ENCODE measurements at regions not wholly inside any gene's neighbourhood (a gene's known extent, or its start where the extent isn't known, plus 50 kb on each side); places are given as distances from the start of the nearest gene placed in this dataset.
"Not testable (repeated sequence)": the region's sequence is repeated elsewhere in the genome, so short reads cannot be mapped to it uniquely, and the experiment has no call there.

DNA sequence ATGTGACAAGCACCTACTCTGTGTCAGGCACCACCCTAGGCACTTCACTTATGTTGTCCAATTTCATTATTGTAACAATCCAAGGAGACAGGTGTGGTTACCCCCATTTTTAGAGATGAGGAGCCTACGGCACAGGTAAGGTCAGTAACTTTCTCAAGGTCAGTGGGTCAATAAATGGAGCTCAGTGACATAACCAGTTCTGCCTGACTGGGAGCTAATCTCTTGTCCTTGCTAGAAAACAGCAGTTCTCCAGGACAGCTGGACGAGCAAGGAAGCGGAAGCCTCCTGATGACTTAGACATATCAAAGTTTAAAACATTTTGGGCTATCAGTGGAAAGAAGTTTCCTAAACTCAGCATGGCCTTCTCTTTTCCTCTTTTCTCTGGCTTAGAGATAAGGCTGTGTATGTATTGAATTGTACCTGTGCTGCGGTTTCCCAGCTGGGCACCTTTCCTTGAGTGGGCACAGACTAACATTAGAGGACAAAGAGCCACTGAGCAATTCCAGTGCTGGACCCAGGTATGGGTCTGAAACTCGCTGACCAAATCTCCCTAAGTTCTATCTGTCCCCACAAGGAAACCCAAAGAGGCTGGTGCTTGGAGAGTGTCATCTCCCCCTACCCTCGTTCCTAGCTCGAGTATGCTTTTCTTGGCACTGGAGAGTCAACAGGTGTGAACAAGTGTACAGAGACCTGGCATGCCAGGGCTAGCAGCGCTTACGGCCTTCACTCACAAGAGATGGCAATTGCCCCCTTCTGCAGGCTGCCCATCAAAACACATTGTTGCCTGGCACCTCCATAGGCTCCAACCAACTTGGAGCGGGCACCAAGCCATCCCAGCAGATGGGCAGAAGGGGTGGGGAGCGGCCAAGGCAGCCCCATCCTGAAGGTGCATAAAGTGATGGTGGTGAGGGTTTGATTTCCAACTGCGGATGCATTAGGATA lies 456.1 kb upstream of the PROX1 start:
- DNase-seq (ENCODE audit: low read depth in 2 of 2): no peak

- DNase-seq (ENCODE audit: low read depth in 2 of 2): no peak
Observed at GRCh38 chr1:213533125-213533524, 454.6 kb upstream of the PROX1 start.

- DNase-seq (ENCODE audit: low read depth in 2 of 2): no peak
Observed at GRCh38 chr1:213535679-213536078, 452.1 kb upstream of the PROX1 start.

GRCh38 chr1:213538251-213538650 lies 449.5 kb upstream of the PROX1 start:
- DNase-seq (ENCODE audit: low read depth in 2 of 2): no peak

DNA sequence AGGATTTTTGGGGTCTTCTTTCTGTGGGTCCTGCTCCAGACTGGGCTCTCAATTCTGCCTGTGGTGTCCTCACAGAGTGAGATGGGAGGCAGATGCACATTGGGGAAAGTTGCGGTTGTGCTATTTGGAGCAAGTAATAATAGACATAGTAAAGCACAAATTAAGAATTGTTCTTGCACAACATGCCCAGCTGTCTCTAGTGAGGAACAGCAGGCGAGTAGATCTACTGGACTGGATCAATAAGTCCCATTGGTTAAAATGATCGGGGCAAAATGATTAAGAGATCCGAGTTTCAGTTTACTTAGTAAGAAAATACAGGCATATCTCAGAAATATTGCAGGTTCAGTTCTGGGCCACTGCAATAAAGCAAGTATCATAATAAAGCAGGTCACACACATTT lies 448.3 kb upstream of the PROX1 start:
- no peak for DNase-seq (ENCODE audit: low read depth in 2 of 2)

DNA sequence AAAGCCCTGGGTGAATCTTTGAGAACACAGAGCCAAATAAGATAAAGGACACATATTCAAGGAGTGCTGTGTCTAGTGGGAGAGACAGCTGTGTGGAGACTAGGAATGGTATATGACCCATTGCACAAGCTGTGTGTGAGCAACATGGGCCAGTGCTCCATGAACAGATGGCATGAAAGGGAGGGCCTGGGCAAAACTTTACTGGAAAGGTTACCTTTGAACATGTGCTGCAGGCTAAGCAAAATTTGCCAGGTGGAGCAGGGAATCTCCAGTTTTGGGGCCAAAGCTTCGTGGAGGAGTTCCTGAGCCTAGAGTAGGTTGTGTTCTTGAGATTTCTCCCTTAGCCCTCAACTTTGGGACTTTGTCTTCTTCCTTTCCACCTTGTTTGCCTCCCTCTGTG lies 446.1 kb upstream of the PROX1 start:
- no peak for DNase-seq (ENCODE audit: low read depth in 2 of 2)

- not testable (repeated sequence) for DNase-seq (ENCODE audit: low read depth in 2 of 2)
Observed at GRCh38 chr1:213545181-213545580, 442.6 kb upstream of the PROX1 start.

- no peak for DNase-seq (ENCODE audit: low read depth in 2 of 2)
Observed at GRCh38 chr1:213549982-213550381, 437.8 kb upstream of the PROX1 start.

- DNase-seq (ENCODE audit: low read depth in 2 of 2): no peak
Observed at GRCh38 chr1:213550804-213551203, 437.0 kb upstream of the PROX1 start.

- DNase-seq (ENCODE audit: low read depth in 2 of 2): no peak
Observed at GRCh38 chr1:213552045-213552444, 435.7 kb upstream of the PROX1 start.

DNA sequence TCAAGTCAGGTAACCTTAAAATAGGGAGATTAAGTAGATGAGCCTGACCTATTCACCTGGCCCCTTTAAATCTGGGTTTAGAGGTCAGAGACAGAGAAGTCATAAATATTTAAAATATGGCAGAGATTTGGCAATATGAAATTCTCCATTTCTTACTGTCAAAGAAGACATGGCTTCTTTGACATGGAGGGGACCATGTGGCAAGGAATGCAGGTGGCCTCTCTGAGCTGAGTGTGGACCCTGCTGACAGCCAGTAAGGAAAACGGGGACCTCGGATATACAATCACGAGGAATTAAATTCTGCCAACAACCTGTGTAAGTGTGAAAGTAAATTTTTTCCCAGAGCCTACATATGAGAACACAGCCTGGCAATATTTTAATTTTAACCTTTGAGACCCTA lies 427.5 kb upstream of the PROX1 start:
- no peak for DNase-seq (ENCODE audit: low read depth in 2 of 2)

- no peak for DNase-seq (ENCODE audit: low read depth in 2 of 2)
Observed at GRCh38 chr1:213561870-213562269, 425.9 kb upstream of the PROX1 start.

DNA sequence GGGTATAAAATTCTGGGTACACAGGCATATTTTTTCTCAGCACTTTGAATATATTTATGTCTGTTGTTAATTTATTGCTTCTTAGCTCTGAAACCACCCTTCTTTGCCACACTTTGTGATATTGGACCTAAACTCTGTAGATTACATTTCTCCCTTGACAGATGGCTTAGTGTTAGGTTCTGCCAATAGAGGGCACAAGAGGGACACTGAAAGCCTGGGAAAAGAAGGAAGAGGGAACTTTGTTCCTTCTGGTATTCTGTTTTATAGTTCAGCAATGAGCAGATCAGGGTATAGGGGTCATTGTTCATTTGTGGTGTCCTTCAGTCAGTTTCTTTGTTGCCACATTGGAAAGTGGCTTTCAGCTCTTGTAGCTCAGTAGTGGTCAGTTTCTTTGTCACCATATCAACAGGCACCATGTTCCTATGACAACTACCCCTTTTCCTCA lies 423.5 kb upstream of the PROX1 start:
- no peak for DNase-seq (ENCODE audit: low read depth in 2 of 2)

DNA sequence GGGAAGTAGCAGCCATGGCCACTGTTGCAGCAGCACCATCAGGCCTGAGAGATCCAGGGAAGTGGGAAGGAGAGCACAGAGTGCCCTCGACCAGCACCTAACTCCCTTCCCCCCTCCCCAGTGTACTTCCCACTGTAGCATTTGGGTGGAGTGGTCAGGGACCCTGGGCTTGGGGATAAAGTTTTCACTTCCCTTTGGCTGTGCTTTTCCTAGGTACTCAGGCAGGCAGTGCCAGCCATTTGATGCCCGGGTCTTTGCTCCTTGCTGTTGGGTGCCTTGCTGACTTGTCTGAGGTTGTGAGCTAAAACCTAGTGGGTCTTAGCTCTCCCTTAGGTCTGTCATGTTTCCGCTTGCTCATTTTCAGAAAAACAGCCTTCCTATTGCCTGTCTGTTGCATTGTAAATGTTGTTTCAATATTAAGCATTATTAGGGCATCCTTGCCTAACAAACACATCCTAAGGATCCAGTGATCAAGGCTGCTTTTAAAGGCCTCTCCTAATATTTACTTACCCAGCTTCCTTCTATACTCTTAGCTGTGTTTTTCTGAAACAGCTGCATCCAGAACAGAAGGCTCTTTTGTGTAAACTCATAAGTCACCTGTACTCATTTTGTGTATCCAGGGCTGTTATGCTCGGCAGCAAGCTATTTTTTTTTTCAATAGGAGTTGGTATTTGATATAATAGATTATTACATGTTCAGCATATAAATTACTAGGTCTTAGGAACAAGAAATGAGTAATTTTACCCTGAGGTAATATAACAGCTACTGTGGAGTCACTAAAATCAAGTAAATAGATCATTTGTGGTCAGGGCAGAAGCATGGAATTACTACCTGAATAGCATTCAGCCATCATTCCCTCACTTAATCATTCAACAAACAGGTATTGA lies 418.6 kb upstream of the PROX1 start:
- no peak for DNase-seq (ENCODE audit: low read depth in 2 of 2)

GRCh38 chr1:213569816-213570150 lies 418.0 kb upstream of the PROX1 start:
- no peak for DNase-seq (ENCODE audit: low read depth in 2 of 2)

DNA sequence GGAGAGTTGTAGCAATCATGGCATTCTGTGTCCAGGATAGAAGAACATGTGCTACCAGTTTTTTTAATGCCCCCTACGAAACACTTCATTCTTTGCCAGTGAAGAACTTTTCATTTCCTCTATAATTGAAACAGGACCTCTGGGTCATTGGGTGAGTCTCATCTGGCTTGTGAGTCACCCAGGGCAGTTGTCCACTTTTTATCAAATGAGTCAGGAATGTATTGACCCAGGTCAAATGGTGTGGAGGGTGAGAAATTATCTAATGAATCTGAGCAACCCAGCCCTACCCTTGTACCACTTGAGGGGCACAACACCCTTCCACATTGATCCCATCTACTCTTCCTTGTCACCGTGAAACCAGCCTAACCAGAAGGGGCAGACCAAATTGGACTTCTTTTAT lies 417.3 kb upstream of the PROX1 start:
- DNase-seq (ENCODE audit: low read depth in 2 of 2): no peak

DNA sequence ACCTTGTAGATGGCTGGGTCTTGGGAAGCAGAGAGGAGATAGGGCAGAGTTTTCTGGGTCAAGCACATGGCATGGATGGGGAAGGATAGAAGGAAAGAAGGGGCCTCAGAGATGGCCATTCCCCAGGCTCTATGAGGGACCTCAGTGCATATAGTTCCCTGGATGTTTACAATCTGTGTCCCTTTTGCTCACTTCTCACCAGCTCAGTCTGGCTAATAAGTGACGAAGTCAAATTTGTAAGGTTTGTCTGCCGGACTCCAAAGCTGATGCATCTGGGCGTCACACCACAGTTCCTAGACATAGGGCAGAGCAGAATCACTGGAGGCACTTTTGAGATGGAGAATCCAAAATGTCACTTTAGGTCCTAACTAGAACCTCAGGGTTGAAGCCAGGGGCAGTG lies 416.4 kb upstream of the PROX1 start:
- DNase-seq (ENCODE audit: low read depth in 2 of 2): no peak

GRCh38 chr1:213571843-213572242 lies 415.9 kb upstream of the PROX1 start:
- no peak for DNase-seq (ENCODE audit: low read depth in 2 of 2)

GRCh38 chr1:213572912-213573647 lies 414.7 kb upstream of the PROX1 start:
- DNase-seq (ENCODE audit: low read depth in 2 of 2): no peak

DNA sequence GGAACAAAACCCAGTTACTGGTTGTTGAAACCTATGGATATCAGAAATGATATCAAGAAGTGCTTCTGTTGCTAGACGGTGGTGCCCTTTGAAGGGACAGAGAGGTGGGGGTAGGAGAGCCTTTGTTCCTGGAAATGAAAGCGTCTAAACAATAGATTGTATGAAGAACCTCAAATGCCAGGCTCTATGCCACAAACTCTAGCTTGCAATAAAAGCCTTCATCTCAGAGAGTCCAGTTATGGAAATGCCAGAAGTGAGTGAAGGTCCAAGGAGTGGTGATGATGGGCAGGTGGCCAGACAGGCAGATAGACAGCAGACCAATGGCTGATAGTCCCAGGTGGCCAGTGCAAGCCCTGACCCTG lies 414.1 kb upstream of the PROX1 start:
- no peak for DNase-seq (ENCODE audit: low read depth in 2 of 2)

DNA sequence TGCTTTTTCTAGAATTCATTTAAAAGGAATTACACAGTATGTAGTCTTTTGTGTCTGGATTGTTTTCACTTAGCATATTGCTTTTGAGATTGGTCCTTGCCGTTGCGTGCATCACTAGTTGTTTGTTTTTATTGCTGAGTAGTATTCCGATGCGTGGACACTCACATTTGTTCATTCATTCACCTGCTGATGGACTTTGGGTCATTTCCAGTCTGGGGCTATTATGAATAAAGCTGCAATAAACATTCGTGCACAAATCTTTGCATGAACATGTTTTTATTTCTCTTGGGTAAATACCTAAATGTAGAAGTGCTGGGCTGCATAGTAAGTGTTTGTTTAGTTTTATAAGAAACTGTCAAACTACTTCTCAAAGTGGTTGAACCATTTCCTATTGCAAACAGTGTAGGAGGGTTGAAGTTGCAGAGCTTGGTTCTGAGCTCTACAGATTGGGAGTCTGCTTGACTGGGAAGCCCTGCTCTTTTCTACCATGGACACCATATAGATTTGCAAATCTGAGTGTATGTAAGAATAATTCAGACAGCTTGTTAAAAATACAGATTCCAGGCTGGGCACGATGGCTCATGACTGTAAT lies 404.7 kb upstream of the PROX1 start:
- no peak for DNase-seq (ENCODE audit: low read depth in 2 of 2)

DNA sequence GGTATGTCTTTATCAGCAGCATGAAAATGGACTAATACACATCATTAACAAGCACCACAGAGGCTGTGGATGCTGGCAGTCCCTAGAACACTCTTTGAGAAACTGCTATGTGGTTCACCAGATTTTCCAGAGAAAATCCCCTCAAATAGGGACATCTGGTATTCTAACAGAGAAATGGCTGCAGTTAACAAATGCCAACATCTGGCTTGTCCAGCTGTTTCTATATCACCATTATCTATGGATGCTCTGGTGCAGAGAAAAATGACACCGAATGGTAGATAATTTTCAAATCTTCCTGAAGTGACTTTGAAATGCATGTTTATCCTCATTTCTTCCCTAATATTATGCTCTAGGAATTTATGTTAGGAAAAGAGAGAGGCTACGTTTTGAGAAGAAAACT lies 403.5 kb upstream of the PROX1 start:
- DNase-seq (ENCODE audit: low read depth in 2 of 2): no peak
